HK-2 (cell line): ENCODE measurements at regions not wholly inside any gene's neighbourhood (a gene's known extent, or its start where the extent isn't known, plus 50 kb on each side); places are given as distances from the start of the nearest gene placed in this dataset.

ENCODE experiments used
- DNase-seq: peaks from one replicate; pipeline ENCODE4 v3.0.0-alpha.2; 2018; ENCODE audit not compliant: unreplicated experiment

GRCh38 chr9:110143485-110143884 is 64.5 kb downstream of the C9orf152 start:
- DNase-seq = no peak

GRCh38 chr9:110143950-110144545 is 63.9 kb downstream of the C9orf152 start:
- DNase-seq = no peak

GRCh38 chr9:110146373-110146772 is 61.6 kb downstream of the C9orf152 start:
- DNase-seq = no peak

DNA sequence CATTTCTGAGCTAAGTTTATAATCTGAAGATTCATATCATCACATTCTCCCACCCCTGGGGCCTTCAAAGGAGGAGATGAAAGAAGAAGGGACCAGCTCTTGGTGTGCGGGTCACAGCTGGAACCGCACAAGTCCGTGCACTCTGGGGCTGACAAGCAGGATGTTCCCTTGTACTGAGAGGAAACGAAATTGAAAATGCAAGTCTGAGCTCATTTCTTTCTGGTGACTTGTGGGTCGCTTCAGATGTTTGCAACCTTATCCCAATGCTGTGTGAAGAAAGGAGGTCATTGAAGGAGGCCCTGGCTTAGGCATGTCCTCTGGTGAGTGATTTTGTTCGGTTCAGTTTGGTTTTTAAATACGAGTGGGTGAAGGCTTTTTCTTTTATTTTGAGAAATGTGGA is 59.6 kb downstream of the C9orf152 start:
- no peak for DNase-seq

GRCh38 chr9:110148891-110149290 is 59.1 kb downstream of the C9orf152 start:
- no peak for DNase-seq
